Naive thymus-derived CD4-positive, alpha-beta T cell (primary cell): ENCODE measurements at regions not wholly inside any gene's neighbourhood (a gene's known extent, or its start where the extent isn't known, plus 50 kb on each side); places are given as distances from the start of the nearest gene placed in this dataset.

Experiments
- ATAC-seq: fragments of 150-1000 bp; cut with Tn5 transposase; 2 replicates; pipeline ENCODE4 v1.10.0; 2021; ENCODE audit warnings: mild to moderate bottlenecking, moderate library complexity
- CTCF ChIA-PET: fragments of 350-600 bp; sonication (Branson Sonifier 250); formaldehyde crosslinking; loops from one replicate; lab custom pipeline; 2021; ENCODE audit warnings: antibody characterized with exemption; lab: Charles Lee
- POLR2A ChIA-PET: fragments of 350-600 bp; sonication (Branson Sonifier 250); formaldehyde crosslinking; loops from one replicate; lab custom pipeline; 2021; ENCODE audit warnings: antibody characterized with exemption, inconsistent platforms; lab: Charles Lee
- DNase-seq, 9 donors: peaks; one replicate each; pipeline versions ENCODE4 v3.0.0 to v3.0.0-alpha.2; 2020 to 2022; ENCODE audit warnings: mixed read lengths in 1 of 9
- H3K27ac ChIP-seq: one replicate; pipeline ENCODE4 v1.7.0; 2013; ENCODE audit warnings: mild to moderate bottlenecking, low read depth, low read length, moderate library complexity
- H3K27me3 ChIP-seq, 2 donors: one replicate each; pipeline ENCODE4 v1.7.0; 2013; ENCODE audit warnings: low read length in 2 of 2, mild to moderate bottlenecking in 2 of 2, moderate library complexity in 2 of 2; ENCODE audit not compliant: control insufficient read depth in 2 of 2, insufficient read depth in 2 of 2
- H3K36me3 ChIP-seq, 3 experiments: 1 replicate in 2 of 3; 2 replicates in 1 of 3; pipeline ENCODE4 v1.7.0; 2013; ENCODE audit warnings: low read length in 3 of 3, mild to moderate bottlenecking in 3 of 3, moderate library complexity in 1 of 3; ENCODE audit not compliant: insufficient read depth in 3 of 3, control insufficient read depth in 2 of 3
- H3K4me1 ChIP-seq, 2 donors: one replicate each; pipeline ENCODE4 v1.7.0; 2013; ENCODE audit warnings: low read length in 2 of 2, mild to moderate bottlenecking in 2 of 2, moderate library complexity in 1 of 2; ENCODE audit not compliant: control insufficient read depth in 2 of 2, insufficient read depth in 2 of 2
- H3K4me3 ChIP-seq: 2 replicates; pipeline ENCODE4 v1.7.0; 2013; ENCODE audit warnings: mild to moderate bottlenecking, low read length
- H3K9me3 ChIP-seq, 3 experiments: 1 replicate in 2 of 3; 2 replicates in 1 of 3; pipeline ENCODE4 v1.7.0; 2013; ENCODE audit warnings: low read length in 3 of 3; ENCODE audit not compliant: control insufficient read depth in 2 of 3
- H3K27ac Mint-ChIP-seq, 9 donors: one replicate each; pipeline ENCODE4 v1.8.0; 2020 to 2022; ENCODE audit warnings: mixed read lengths in 9 of 9, mild to moderate bottlenecking in 8 of 9, moderate library complexity in 5 of 9, inconsistent platforms in 2 of 9
- H3K27me3 Mint-ChIP-seq, 5 donors: one replicate each; pipeline ENCODE4 v1.8.0; 2021 to 2022; ENCODE audit warnings: mixed read lengths in 5 of 5, mild to moderate bottlenecking in 1 of 5
- H3K36me3 Mint-ChIP-seq, 5 donors: one replicate each; pipeline ENCODE4 v1.8.0; 2020 to 2022; ENCODE audit warnings: mixed read lengths in 5 of 5, mild to moderate bottlenecking in 3 of 5, inconsistent platforms in 1 of 5
- H3K4me1 Mint-ChIP-seq, 7 donors: one replicate each; pipeline ENCODE4 v1.8.0; 2020 to 2022; ENCODE audit warnings: mixed read lengths in 7 of 7, mild to moderate bottlenecking in 3 of 7, inconsistent platforms in 1 of 7
- H3K4me3 Mint-ChIP-seq, 10 donors: one replicate each; pipeline ENCODE4 v1.8.0; 2020 to 2022; ENCODE audit warnings: mild to moderate bottlenecking in 10 of 10, mixed read lengths in 10 of 10, moderate library complexity in 6 of 10, inconsistent platforms in 2 of 10
- H3K9me3 Mint-ChIP-seq, 11 donors: one replicate each; pipeline ENCODE4 v1.8.0; 2020 to 2022; ENCODE audit warnings: mixed read lengths in 11 of 11, mild to moderate bottlenecking in 4 of 11, inconsistent platforms in 1 of 11, moderate library complexity in 1 of 11
- intact Hi-C, 2 donors: fragments of 100-400 bp; cut with micrococcal nuclease; formaldehyde crosslinking; loops; one replicate each; pipeline ENCODE4 v1.15.1; 2023

DNA sequence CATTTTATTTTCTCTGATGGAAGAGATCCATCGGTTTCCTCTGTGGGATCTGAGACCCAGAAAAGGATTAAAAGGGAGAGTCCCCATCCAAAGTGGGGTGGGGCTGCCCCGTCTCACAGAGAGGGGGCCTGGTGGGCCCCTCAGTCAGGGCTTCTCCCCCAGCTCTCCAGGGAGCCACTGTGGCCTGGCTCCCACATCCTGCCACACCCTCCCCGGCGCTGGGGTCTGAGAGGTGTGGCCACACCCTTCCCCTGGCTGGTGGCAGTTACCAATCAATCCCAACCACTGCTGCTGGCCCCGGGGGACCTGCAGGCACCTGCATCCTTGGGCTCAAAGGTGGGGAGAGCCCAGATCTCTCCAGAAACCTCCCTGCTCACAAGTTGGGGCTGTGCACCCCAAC, 161.8 kb upstream of the IQSEC1 start:
- Mint-ChIP-seq H3K4me1 (peaks cover 16 to 34% (median 28%) of the 10 kb centered on the region in 7 donors), H3K9me3 (no peaks in the 10 kb centered on the region), H3K27me3 (peaks cover 12 to 25% (median 14%) of the 10 kb centered on the region in 5 donors), H3K27ac (peak overlapping the region in 2 of 9 donors; percentile 33 to 77), H3K36me3 (no peaks in the 10 kb centered on the region), H3K4me3 (peak overlapping the region in 7 of 10 donors; percentile 26 to 78 (median 46))
- Histone ChIP-seq H3K4me1 (peaks cover 8 to 28% of the 10 kb centered on the region in 2 donors), H3K36me3 (no peaks in the 10 kb centered on the region), H3K4me3 (no peak overlapping the region), H3K27me3 (no peaks in the 10 kb centered on the region), H3K9me3 (no peaks in the 10 kb centered on the region), H3K27ac (no peak overlapping the region)
- POLR2A ChIA-PET, result no interaction called here
- ATAC-seq, result peak; percentile 13
- CTCF ChIA-PET, result no interaction called here
- DNase-seq, result no peak
- intact Hi-C loops, result no loop called here

DNA sequence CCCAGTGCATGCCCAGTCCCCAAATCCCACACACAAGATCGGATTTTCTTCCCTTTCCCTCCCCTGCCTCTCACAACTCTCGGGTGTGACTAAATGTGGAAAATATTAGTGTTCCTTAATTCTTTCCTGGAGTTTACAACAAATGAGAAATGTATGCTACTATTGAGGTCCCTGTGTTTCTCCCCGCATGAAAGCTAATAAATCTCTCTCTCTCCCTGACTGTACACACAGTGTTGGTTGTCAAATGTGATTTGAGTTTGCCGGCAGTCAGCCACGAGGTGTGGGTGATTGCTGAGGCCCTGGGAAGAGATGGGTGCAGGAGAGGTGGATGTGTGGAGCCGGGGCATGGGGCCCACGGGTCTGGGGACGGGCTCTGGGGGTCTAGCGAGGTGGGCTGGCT, 161.4 kb upstream of the IQSEC1 start:
- ATAC-seq, result no peak

DNA sequence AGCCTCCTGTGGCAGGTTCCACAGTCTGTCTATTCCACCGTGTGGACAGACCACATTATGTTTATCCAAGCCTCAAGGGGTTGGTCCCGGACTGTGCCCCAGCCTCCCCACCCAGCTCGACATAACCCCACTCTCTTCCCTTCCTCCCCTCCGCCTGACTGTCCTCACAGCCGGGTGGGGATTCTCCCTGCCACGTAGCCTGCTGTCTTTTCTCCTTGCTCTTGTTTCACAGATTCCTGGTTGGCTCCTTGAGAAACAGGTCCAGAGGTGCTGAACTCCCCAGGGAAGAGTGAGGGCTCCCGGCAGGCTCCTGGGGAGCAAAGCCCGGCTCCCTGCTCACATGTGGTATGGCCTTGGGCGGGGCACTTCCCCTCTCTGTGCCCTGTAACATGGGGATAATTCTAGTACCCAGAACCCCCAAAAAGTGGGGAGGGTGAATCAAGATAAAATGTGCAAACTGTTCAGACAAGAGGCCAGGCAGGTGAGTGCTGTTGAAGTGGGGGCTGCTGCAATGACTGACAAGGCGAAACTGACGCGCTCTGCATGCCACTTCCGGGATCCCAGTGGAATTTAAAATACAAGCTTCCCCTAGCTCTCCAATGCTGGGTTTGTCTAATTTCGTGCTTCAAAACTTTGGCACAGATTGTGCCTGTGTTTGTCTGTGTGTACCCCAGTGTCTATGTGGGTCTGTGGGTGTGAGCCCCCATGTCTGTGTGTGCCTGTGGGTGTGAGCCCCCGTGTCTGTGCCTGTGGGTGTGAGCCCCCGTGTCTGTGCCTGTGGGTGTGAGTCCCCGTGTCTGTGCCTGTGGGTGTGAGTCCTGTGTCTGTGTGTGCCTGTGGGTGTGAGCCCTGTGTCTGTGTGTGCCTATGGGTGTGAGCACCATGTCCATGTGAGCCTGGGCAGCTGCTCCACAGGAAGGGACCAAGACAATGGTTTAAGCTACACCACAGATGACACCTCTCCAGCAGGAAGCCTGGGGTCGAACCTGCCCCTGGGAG, 160.6 kb upstream of the IQSEC1 start:
- peak; percentile 51 for ATAC-seq
- peaks cover 16 to 36% (median 28%) of the 10 kb centered on the region in 7 donors for H3K4me1 Mint-ChIP-seq
- H3K27me3 Mint-ChIP-seq, result peaks cover 12 to 29% (median 14%) of the 10 kb centered on the region in 5 donors
- Histone ChIP-seq H3K36me3 (no peaks in the 10 kb centered on the region), H3K27ac (no peak overlapping the region), H3K9me3 (no peaks in the 10 kb centered on the region), H3K4me1 (peaks cover 8 to 28% of the 10 kb centered on the region in 2 donors), H3K27me3 (no peaks in the 10 kb centered on the region), H3K4me3 (no peak overlapping the region)
- H3K4me3 Mint-ChIP-seq, result peak overlapping the region in 6 of 10 donors; percentile 6 to 78 (median 44)
- H3K27ac Mint-ChIP-seq, result peak overlapping the region in 2 of 9 donors; percentile 22 to 77
- no peak for DNase-seq
- no peaks in the 10 kb centered on the region for H3K36me3 Mint-ChIP-seq
- ChIA-PET POLR2A (no interaction called here), CTCF (interaction anchor here (0.5 kb wide), 1 partner anchor 69 kb away, joined by 4 read pairs; no protein-coding TSS in a partner anchor)
- intact Hi-C loops, result loop anchor here in 1 of 2 donors (5.0 kb wide), 1 partner anchor 219 kb away; no protein-coding TSS in a partner anchor
- H3K9me3 Mint-ChIP-seq, result no peaks in the 10 kb centered on the region

More for the DNA sequence above, 161.4 kb upstream of the IQSEC1 start:
- no peaks in the 10 kb centered on the region for H3K36me3 Mint-ChIP-seq
- intact Hi-C loops, result loop anchor here in 1 of 2 donors (5.0 kb wide), 1 partner anchor 218 kb away; no protein-coding TSS in a partner anchor
- H3K4me1 ChIP-seq, result peaks cover 8 to 28% of the 10 kb centered on the region in 2 donors
- peaks cover 12 to 27% (median 14%) of the 10 kb centered on the region in 5 donors for H3K27me3 Mint-ChIP-seq
- ChIA-PET POLR2A (no interaction called here), CTCF (no interaction called here)
- peak overlapping the region in 4 of 9 donors; percentile 33 to 77 (median 60) for H3K27ac Mint-ChIP-seq
- no peaks in the 10 kb centered on the region for H3K9me3 Mint-ChIP-seq
- no peak for DNase-seq
- H3K27me3 ChIP-seq, result no peaks in the 10 kb centered on the region
- H3K4me3 ChIP-seq, result no peak overlapping the region
- no peaks in the 10 kb centered on the region for H3K9me3 ChIP-seq
- peaks cover 16 to 34% (median 28%) of the 10 kb centered on the region in 7 donors for H3K4me1 Mint-ChIP-seq
- no peak overlapping the region for H3K27ac ChIP-seq
- no peaks in the 10 kb centered on the region for H3K36me3 ChIP-seq
- peak overlapping the region in 7 of 10 donors; percentile 26 to 78 (median 46) for H3K4me3 Mint-ChIP-seq

DNA sequence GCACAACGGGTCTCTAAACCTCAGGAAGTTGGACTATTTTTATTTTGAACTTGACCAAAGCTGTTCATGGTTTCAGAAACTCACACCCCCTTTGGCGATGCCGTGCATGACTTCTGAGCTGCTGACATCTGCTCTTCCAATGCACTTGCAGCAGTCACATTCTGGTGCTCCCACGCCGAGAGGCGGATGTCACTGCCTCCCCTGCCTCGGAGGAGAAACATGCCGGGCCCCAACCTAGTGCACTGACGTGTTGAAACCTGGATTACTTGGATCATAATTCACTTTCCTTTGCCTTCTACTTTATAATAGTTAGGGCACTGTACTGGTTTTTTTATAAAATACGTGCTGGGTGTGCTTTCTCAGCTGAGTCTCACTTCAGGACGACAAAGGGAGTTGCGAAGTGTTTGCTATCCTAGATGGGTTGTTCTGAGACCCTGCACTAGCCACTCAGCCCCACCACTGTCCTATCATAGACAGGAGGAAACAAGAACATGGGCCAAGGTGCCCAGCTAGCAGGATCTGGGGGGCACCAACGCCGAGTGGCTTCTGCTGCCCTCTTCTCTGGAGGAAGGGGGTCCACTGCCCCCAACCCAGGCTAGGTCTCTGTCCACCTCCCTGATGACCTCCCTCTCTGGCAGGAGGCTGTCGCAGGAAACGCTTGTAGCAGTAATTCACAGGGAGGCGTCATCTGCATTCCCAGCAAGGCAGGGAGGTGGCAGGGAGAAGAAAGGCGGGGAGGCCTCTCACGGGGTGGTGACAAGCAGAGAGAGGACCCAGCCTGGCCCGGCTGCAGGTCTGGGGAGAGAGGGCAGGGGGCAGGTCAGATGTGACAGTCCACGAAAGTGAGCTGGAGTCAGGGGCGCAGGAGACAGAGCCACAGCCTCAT, 158.8 kb upstream of the IQSEC1 start:
- intact Hi-C loops, result loop anchor here in 1 of 2 donors (5.0 kb wide), 1 partner anchor 220 kb away; no protein-coding TSS in a partner anchor
- Histone ChIP-seq H3K27me3 (no peaks in the 10 kb centered on the region), H3K4me3 (no peak overlapping the region), H3K36me3 (no peaks in the 10 kb centered on the region), H3K9me3 (no peaks in the 10 kb centered on the region), H3K27ac (no peak overlapping the region), H3K4me1 (peaks cover 8 to 28% of the 10 kb centered on the region in 2 donors)
- POLR2A ChIA-PET, result no interaction called here
- Mint-ChIP-seq H3K4me3 (no peak overlapping the region), H3K36me3 (no peaks in the 10 kb centered on the region), H3K27me3 (peaks cover 11 to 29% (median 13%) of the 10 kb centered on the region in 5 donors), H3K4me1 (peaks cover 16 to 36% (median 28%) of the 10 kb centered on the region in 7 donors), H3K9me3 (peaks cover 0 to 1% (median 0%) of the 10 kb centered on the region in 11 donors), H3K27ac (peak overlapping the region in 1 of 9 donors; percentile 23)
- CTCF ChIA-PET, result no interaction called here
- ATAC-seq (no peak), DNase-seq (no peak)

DNA sequence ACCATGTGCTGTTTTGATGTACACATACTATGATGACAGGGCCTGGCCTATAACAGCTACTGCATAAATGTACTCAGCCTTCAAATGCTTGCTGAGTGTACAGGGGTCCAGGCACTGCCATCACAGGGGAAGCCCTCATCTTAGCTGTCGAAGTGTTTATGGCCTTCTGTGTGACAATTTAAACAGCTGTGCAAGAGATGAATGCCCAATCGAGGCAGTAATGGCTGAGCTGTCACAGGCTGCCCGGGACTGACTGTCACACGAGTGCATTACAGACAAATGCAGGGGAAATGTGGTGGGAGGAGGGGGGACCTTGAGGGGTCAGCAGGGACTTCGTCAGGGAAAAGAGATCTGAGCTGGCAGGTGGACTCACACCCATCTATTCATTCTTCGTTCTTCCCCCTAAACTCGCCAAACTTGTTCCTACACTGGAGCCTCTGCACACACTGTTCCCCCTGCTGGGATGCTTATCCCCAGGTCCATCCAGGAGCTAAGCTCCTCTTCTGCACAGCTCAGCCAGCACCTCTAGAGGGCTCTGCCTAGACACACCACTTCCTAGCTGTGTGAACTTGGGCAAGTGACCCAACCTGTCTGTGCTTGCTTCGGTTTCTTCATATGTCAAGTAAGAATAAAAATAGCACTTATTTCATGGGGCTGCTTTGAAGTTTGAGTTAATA, 156.2 kb upstream of the IQSEC1 start:
- no peak overlapping the region for H3K27ac ChIP-seq
- no peaks in the 10 kb centered on the region for H3K27me3 ChIP-seq
- no peaks in the 10 kb centered on the region for H3K36me3 Mint-ChIP-seq
- ChIA-PET CTCF (interaction anchor here (0.8 to 1.2 kb wide), 2 partner anchors 55 to 1578 kb away, joined by 3 read pairs; no protein-coding TSS in a partner anchor), POLR2A (no interaction called here)
- H3K4me1 ChIP-seq, result peaks cover 0 to 13% of the 10 kb centered on the region in 2 donors
- peaks cover 9 to 21% (median 14%) of the 10 kb centered on the region in 7 donors for H3K4me1 Mint-ChIP-seq
- intact Hi-C loops, result loop anchor here in 1 of 2 donors (1.0 kb wide), 1 partner anchor 223 kb away; no protein-coding TSS in a partner anchor
- peaks cover 7 to 23% (median 8%) of the 10 kb centered on the region in 5 donors for H3K27me3 Mint-ChIP-seq
- H3K9me3 ChIP-seq, result no peaks in the 10 kb centered on the region
- H3K36me3 ChIP-seq, result no peaks in the 10 kb centered on the region
- DNase-seq (peak in 1 of 9 donors; percentile 7), ATAC-seq (peak; percentile 37)
- no peak overlapping the region for H3K4me3 Mint-ChIP-seq
- no peak overlapping the region for H3K27ac Mint-ChIP-seq
- no peak overlapping the region for H3K4me3 ChIP-seq
- H3K9me3 Mint-ChIP-seq, result peaks cover 0 to 1% (median 0%) of the 10 kb centered on the region in 11 donors
